HCT116 (cell line): ENCODE measurements at regions not wholly inside any gene's neighbourhood (a gene's known extent, or its start where the extent isn't known, plus 50 kb on each side); places are given as distances from the start of the nearest gene placed in this dataset.

ENCODE experiments used
- ATAC-seq: fragments of 200-7000 bp; cut with Tn5 transposase; 2 replicates; pipeline ENCODE4 v1.9.1; 2020; ENCODE audit warnings: mild to moderate bottlenecking, moderate library complexity
- BruUV-seq: library from RNA; stranded (reverse); fragments of 400-500 nt; replicated peaks from 2 replicates; lab custom pipeline; 2021; lab: Mats Ljungman, UMichigan
- CTCF ChIA-PET: fragments of 300-600 bp; sonication (Branson Sonifier 250); formaldehyde crosslinking; loops from one replicate; lab custom pipeline; 2021; ENCODE audit warnings: antibody characterized with exemption; lab: Charles Lee
- POLR2A ChIA-PET: fragments of 300-600, 350-600 bp; sonication (Branson Sonifier 250); formaldehyde crosslinking; loops from one replicate; lab custom pipeline; 2021; ENCODE audit warnings: antibody characterized with exemption; lab: Charles Lee
- RAD21 ChIA-PET, 2 experiments: fragments of 300-600 bp; sonication (Branson Sonifier 250); formaldehyde crosslinking; loops; one replicate each; lab custom pipeline; 2023; ENCODE audit warnings: low total read pairs in 2 of 2; ENCODE audit not compliant: uncharacterized antibody in 2 of 2, unreplicated experiment in 2 of 2, low non-redundant PET in 1 of 2; lab: Charles Lee
- DNase-seq: peaks from one replicate; pipeline ENCODE4 v3.0.0-alpha.2; 2010; ENCODE audit warnings: low read depth, low spot score
- H2AFZ ChIP-seq: fragments of 200-600 bp; shearing (Covaris generic), sonication (generic); 2 replicates; pipeline ENCODE4 v1.6.1; 2017; ENCODE audit warnings: low read depth, mixed run types, mixed read lengths, antibody characterized with exemption, low read length; ENCODE audit not compliant: poor library complexity, severe bottlenecking
- H3K27ac ChIP-seq: 2 replicates; pipeline ENCODE4 v1.5.1; 2012; ENCODE audit warnings: low read depth, low read length
- H3K27me3 ChIP-seq: fragments of 200-600 bp; sonication (generic); 2 replicates; pipeline ENCODE4 v1.6.1; 2016; ENCODE audit warnings: mixed run types, low read length, mixed read lengths; ENCODE audit not compliant: insufficient read depth
- H3K36me3 ChIP-seq, 2 experiments: fragments of 200-500 bp in 1 of 2; fragments of 200-600 bp in 1 of 2; sonication (Bioruptor generic) in 1 of 2; sonication (generic) in 1 of 2; 2 replicates each; pipeline versions ENCODE4 v1.5.1 to v1.6.1; 2014 to 2016; ENCODE audit warnings: low read length in 2 of 2, inconsistent platforms in 1 of 2, mixed read lengths in 1 of 2, mixed run types in 1 of 2; ENCODE audit not compliant: insufficient read depth in 2 of 2, control insufficient read depth in 1 of 2
- H3K4me1 ChIP-seq, 2 experiments: fragments of 200-600 bp in 1 of 2; sonication (generic) in 1 of 2; 2 replicates each; pipeline versions ENCODE4 v1.5.1 to v1.6.1; 2012 to 2017; ENCODE audit warnings: low read length in 2 of 2, inconsistent platforms in 1 of 2, mild to moderate bottlenecking in 1 of 2, mixed read lengths in 1 of 2, mixed run types in 1 of 2, moderate library complexity in 1 of 2; ENCODE audit not compliant: insufficient read depth in 2 of 2, control insufficient read depth in 1 of 2
- H3K4me2 ChIP-seq: fragments of 200-600 bp; sonication (generic); 2 replicates; pipeline ENCODE4 v1.6.1; 2017; ENCODE audit warnings: mixed run types, low read length, mixed read lengths
- H3K4me3 ChIP-seq, 2 experiments: fragments of 200-600 bp in 1 of 2; sonication (generic) in 1 of 2; replicated peaks in 1 of 2; 2 replicates each; pipeline ENCODE4 v1.5.1; 2011 to 2016; ENCODE audit warnings: low read length in 2 of 2, control low read depth in 1 of 2, low read depth in 1 of 2, mild to moderate bottlenecking in 1 of 2, mixed read lengths in 1 of 2, mixed run types in 1 of 2
- H3K79me2 ChIP-seq: fragments of 200-600 bp; sonication (generic); 2 replicates; pipeline ENCODE4 v1.6.1; 2017; ENCODE audit warnings: mild to moderate bottlenecking, mixed run types, low read length, moderate library complexity, mixed read lengths; ENCODE audit not compliant: insufficient read depth
- H3K9ac ChIP-seq: fragments of 200-600 bp; sonication (generic); 2 replicates; pipeline ENCODE4 v1.6.1; 2016; ENCODE audit warnings: low read length, mixed read lengths
- H3K9me2 ChIP-seq: fragments of 200-600 bp; sonication (generic), shearing (Covaris generic); 2 replicates; pipeline ENCODE4 v1.6.1; 2017; ENCODE audit warnings: mixed run types, mild to moderate bottlenecking, moderate library complexity; ENCODE audit not compliant: insufficient read depth
- H3K9me3 ChIP-seq, 2 experiments: fragments of 200-500 bp in 1 of 2; fragments of 200-600 bp in 1 of 2; sonication (Bioruptor generic) in 1 of 2; sonication (generic) in 1 of 2; 2 replicates each; pipeline ENCODE4 v1.6.1; 2014 to 2017; ENCODE audit warnings: low read length in 2 of 2, mixed read lengths in 2 of 2, inconsistent platforms in 1 of 2, low read depth in 1 of 2, mild to moderate bottlenecking in 1 of 2, mixed run types in 1 of 2, moderate library complexity in 1 of 2; ENCODE audit not compliant: control insufficient read depth in 1 of 2, insufficient read depth in 1 of 2
- H4K20me1 ChIP-seq: fragments of 200-600 bp; sonication (generic), shearing (Covaris generic); 2 replicates; pipeline ENCODE4 v1.6.1; 2017; ENCODE audit warnings: mixed run types, mild to moderate bottlenecking, moderate library complexity; ENCODE audit not compliant: insufficient read depth
- CEBPB ChIP-seq: IDR thresholded peaks from 2 replicates; pipeline ENCODE4 v1.6.1; 2012; ENCODE audit warnings: low read depth
- ELF1 ChIP-seq: IDR thresholded peaks from 2 replicates; pipeline ENCODE4 v1.6.1; 2012; ENCODE audit warnings: low read depth, borderline replicate concordance
- EZH2 ChIP-seq: fragments of 200-600 bp; sonication (generic); IDR thresholded peaks from 2 replicates; pipeline ENCODE4 v1.6.1; 2017; ENCODE audit warnings: antibody characterized with exemption, mixed run types
- EZH2phosphoT487 ChIP-seq: fragments of 200-600 bp; IDR thresholded peaks from 2 replicates; pipeline ENCODE4 v1.6.1; 2018; ENCODE audit warnings: antibody characterized with exemption, borderline replicate concordance
- FOSL1 ChIP-seq: IDR thresholded peaks from 2 replicates; pipeline ENCODE4 v1.6.1; 2012; ENCODE audit warnings: low read depth
- JUND ChIP-seq: IDR thresholded peaks from 2 replicates; pipeline ENCODE4 v1.6.1; 2012
- POLR2AphosphoS5 ChIP-seq: IDR thresholded peaks from 2 replicates; pipeline ENCODE4 v1.6.1; 2011; ENCODE audit warnings: mild to moderate bottlenecking, low read depth, low read length, moderate library complexity
- RAD21 ChIP-seq: IDR thresholded peaks from 2 replicates; pipeline ENCODE4 v1.6.1; 2012; ENCODE audit warnings: low read depth, mild to moderate bottlenecking
- SP1 ChIP-seq: IDR thresholded peaks from 2 replicates; pipeline ENCODE4 v1.6.1; 2012; ENCODE audit warnings: low read depth
- SRF ChIP-seq: IDR thresholded peaks from 2 replicates; pipeline ENCODE4 v1.6.1; 2012; ENCODE audit warnings: low read depth
- YY1 ChIP-seq: IDR thresholded peaks from 2 replicates; pipeline ENCODE4 v1.6.1; 2011; ENCODE audit warnings: low read length, low read depth, moderate library complexity, mild to moderate bottlenecking; ENCODE audit not compliant: insufficient replicate concordance; ENCODE audit errors: extremely low read depth
- ZNF274 ChIP-seq: fragments of 200-500 bp; sonication (Bioruptor generic); IDR thresholded peaks from 2 replicates; pipeline ENCODE4 v1.6.1; 2014; ENCODE audit warnings: mild to moderate bottlenecking, low read depth, low read length, inconsistent platforms
- intact Hi-C: fragments of 100-400 bp; cut with micrococcal nuclease; formaldehyde crosslinking; loops from 2 replicates; pipeline ENCODE4 v1.10.0; 2022

DNA sequence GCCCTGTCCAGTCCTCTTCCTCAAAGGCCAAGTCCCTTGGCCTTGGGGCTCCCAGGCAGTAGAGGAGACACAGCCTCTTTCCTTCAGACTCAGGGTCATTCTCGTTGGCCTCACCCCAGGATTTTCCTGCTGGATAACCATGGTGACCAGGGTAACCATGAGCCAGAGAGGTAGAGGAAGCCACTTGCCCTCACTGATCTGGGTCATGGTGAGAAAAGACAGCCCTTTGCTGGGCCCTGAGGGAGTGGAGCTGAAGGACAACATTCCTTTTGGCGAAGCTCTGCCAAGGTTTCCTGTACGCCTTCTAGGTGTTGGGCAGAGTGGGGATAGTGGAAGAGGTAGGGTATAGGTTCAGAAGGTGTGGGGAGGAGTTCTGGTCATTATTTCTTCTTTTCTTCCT is 53.1 kb upstream of the WNT4 start:
- H4K20me1 ChIP-seq, result no peaks in the 10 kb centered on the region
- no peak overlapping the region for H2AFZ ChIP-seq
- ChIA-PET POLR2A (no interaction called here), CTCF (no interaction called here), RAD21 (no interaction called here)
- no peaks in the 10 kb centered on the region for H3K4me1 ChIP-seq
- no peaks in the 10 kb centered on the region for H3K79me2 ChIP-seq
- H3K4me2 ChIP-seq, result no peak overlapping the region
- H3K9me3 ChIP-seq, result no peaks in the 10 kb centered on the region
- no peak overlapping the region for H3K27ac ChIP-seq
- H3K9me2 ChIP-seq, result no peaks in the 10 kb centered on the region
- BruUV-seq, result no TSS peak
- H3K36me3 ChIP-seq, result no peaks in the 10 kb centered on the region
- ATAC-seq, result no peak
- intact Hi-C loops, result no loop called here
- DNase-seq, result no peak
- TF ChIP-seq YY1 (no peak), POLR2AphosphoS5 (no peak), RAD21 (no peak), FOSL1 (no peak), JUND (no peak), ELF1 (no peak), ZNF274 (no peak), SP1 (no peak), SRF (no peak)
- no peak overlapping the region for H3K9ac ChIP-seq
- no peaks in the 10 kb centered on the region; the same call in none of the 2 replicates for H3K27me3 ChIP-seq
- no peak overlapping the region for H3K4me3 ChIP-seq

DNA sequence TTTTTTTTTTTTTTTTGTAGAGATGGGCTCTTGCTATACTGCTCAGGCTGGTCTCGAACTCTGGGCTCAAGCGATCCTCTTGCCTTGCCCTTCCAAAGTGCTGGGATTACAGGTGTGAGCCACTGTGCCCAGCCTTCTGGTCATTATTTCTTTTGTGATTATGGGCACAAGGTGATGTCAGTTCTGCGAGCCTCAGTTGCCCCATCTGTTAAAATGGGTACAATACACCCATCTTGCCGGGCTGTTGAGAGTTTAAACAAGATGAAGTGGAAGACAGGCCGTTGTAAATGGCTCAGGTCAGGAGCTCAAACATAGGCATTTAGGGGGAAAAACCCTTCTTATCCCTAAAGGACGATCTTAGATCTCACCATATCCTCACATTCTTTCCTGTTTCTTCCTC is 53.7 kb upstream of the WNT4 start:
- intact Hi-C loops, result no loop called here
- H3K9ac ChIP-seq, result no peak overlapping the region
- H2AFZ ChIP-seq, result no peak overlapping the region
- TF ChIP-seq EZH2 (no peak), CEBPB (no peak), EZH2phosphoT487 (no peak)
- ATAC-seq (no peak), DNase-seq (no peak)
- no peaks in the 10 kb centered on the region for H3K9me3 ChIP-seq
- no peaks in the 10 kb centered on the region for H3K9me2 ChIP-seq
- H3K36me3 ChIP-seq, result no peaks in the 10 kb centered on the region
- ChIA-PET POLR2A (no interaction called here), CTCF (no interaction called here), RAD21 (no interaction called here)
- BruUV-seq, result no TSS peak
- H3K4me1 ChIP-seq, result no peaks in the 10 kb centered on the region
- no peaks in the 10 kb centered on the region; the same call in none of the 2 replicates for H3K27me3 ChIP-seq
- H4K20me1 ChIP-seq, result no peaks in the 10 kb centered on the region
- H3K4me3 ChIP-seq, result no peak overlapping the region
- no peak overlapping the region for H3K27ac ChIP-seq
- no peak overlapping the region for H3K4me2 ChIP-seq
- H3K79me2 ChIP-seq, result no peaks in the 10 kb centered on the region
